Lower lobe of right lung (tissue), 2 donors: ENCODE measurements at regions not wholly inside any gene's neighbourhood (a gene's known extent, or its start where the extent isn't known, plus 50 kb on each side); places are given as distances from the start of the nearest gene placed in this dataset.

ENCODE experiments used
- ATAC-seq, 2 donors: fragments of 200-7000 bp; cut with Tn5 transposase; one replicate each; pipeline ENCODE4 v1.9.1; 2020 to 2022; ENCODE audit warnings: mild to moderate bottlenecking in 2 of 2, moderate library complexity in 2 of 2
- DNase-seq: peaks from one replicate; pipeline ENCODE4 v3.0.0-alpha.2; 2020
- H3K27ac ChIP-seq: fragments of 200-600 bp; one replicate; pipeline ENCODE4 v1.8.0; 2022
- H3K27me3 ChIP-seq: fragments of 200-600 bp; one replicate; pipeline ENCODE4 v1.8.0; 2022; ENCODE audit warnings: low read depth
- H3K36me3 ChIP-seq: fragments of 200-600 bp; one replicate; pipeline ENCODE4 v1.8.0; 2022; ENCODE audit warnings: mild to moderate bottlenecking
- H3K4me1 ChIP-seq: fragments of 200-600 bp; one replicate; pipeline ENCODE4 v1.8.0; 2022
- H3K4me3 ChIP-seq: fragments of 200-600 bp; one replicate; pipeline ENCODE4 v1.8.0; 2022; ENCODE audit warnings: mild to moderate bottlenecking
- H3K9me3 ChIP-seq: fragments of 200-600 bp; one replicate; pipeline ENCODE4 v1.8.0; 2022
- intact Hi-C: fragments of 100-400 bp; cut with DNase I; formaldehyde crosslinking; loops from one replicate; pipeline ENCODE4 v1.11.0; 2022
- TF ChIP-seq, protein P1 (sequence below): fragments of 200-600 bp; IDR thresholded peaks from one replicate; pipeline ENCODE4 v1.8.0; 2022; ENCODE audit warnings: antibody characterized with exemption, mild to moderate bottlenecking
- donor health status: DM: no; HTN: yes; CAD: no; lungs with severe emphysema.

DNA sequence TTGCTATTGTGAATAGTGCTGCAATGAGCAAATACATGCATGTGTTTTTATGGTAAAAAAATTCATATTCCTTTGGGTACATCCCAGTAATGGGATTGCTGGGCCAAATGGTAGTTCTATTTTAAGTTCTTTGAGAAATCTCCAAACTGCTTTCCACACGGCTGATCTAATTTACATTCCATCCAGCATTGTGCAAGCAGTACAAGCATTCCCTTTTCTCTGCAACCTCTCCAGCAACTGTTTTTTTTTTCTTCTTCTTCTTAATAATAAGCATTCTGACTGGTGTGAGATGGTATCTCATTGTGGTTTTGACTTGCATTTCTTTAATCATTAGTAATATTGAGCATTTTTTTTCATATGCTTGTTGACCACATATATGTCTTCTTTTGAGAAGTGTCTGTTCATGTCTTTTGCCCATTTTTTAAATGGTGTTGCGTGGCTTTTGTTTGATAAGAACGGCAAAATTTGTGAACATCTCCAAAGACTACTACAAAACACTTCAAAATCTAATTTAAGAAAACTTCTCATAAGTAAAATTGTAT lies 136.1 kb upstream of the MYO3A start:
- Histone ChIP-seq H3K9me3 (no peaks in the 10 kb centered on the region), H3K4me1 (no peaks in the 10 kb centered on the region), H3K27me3 (no peaks in the 10 kb centered on the region), H3K27ac (no peak overlapping the region), H3K36me3 (no peaks in the 10 kb centered on the region), H3K4me3 (no peak overlapping the region)
- no peak for ATAC-seq
- intact Hi-C loops: no loop called here
- no peak for DNase-seq
- TF ChIP-seq, protein P1, sequence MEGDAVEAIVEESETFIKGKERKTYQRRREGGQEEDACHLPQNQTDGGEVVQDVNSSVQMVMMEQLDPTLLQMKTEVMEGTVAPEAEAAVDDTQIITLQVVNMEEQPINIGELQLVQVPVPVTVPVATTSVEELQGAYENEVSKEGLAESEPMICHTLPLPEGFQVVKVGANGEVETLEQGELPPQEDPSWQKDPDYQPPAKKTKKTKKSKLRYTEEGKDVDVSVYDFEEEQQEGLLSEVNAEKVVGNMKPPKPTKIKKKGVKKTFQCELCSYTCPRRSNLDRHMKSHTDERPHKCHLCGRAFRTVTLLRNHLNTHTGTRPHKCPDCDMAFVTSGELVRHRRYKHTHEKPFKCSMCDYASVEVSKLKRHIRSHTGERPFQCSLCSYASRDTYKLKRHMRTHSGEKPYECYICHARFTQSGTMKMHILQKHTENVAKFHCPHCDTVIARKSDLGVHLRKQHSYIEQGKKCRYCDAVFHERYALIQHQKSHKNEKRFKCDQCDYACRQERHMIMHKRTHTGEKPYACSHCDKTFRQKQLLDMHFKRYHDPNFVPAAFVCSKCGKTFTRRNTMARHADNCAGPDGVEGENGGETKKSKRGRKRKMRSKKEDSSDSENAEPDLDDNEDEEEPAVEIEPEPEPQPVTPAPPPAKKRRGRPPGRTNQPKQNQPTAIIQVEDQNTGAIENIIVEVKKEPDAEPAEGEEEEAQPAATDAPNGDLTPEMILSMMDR: no peak

GRCh38 chr10:25804505-25804904 lies 129.5 kb upstream of the MYO3A start:
- no peak overlapping the region for H3K4me3 ChIP-seq
- no peaks in the 10 kb centered on the region for H3K36me3 ChIP-seq
- DNase-seq: no peak
- no peaks in the 10 kb centered on the region for H3K4me1 ChIP-seq
- no peak for ATAC-seq
- TF ChIP-seq, protein P1: no peak
- H3K27me3 ChIP-seq: no peaks in the 10 kb centered on the region
- H3K27ac ChIP-seq: no peak overlapping the region
- no peaks in the 10 kb centered on the region for H3K9me3 ChIP-seq
- intact Hi-C loops: no loop called here

DNA sequence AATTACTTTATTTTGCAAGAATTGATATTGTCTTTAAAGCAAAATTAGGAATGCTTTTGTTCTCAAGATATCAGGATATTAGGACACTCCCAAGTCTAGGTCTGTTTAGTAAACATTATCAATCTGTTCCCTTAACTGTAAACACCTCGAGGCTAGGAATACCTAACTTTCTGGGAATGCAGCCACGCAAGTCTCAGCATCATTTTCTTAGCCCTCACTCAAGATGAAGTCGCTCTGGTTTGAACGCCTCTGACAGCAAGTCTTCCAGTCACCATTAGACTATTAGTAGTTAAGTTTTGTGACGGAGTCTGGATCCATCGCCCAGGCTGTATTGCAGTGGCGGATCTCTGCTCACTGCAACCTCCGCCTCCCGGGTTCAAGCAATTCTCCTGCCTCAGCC lies 128.0 kb upstream of the MYO3A start:
- Histone ChIP-seq H3K4me3 (no peak overlapping the region), H3K27ac (no peak overlapping the region), H3K4me1 (no peaks in the 10 kb centered on the region), H3K27me3 (no peaks in the 10 kb centered on the region), H3K36me3 (no peaks in the 10 kb centered on the region), H3K9me3 (no peaks in the 10 kb centered on the region)
- intact Hi-C loops: no loop called here
- ATAC-seq (no peak), DNase-seq (no peak)
- TF ChIP-seq, protein P1: no peak

DNA sequence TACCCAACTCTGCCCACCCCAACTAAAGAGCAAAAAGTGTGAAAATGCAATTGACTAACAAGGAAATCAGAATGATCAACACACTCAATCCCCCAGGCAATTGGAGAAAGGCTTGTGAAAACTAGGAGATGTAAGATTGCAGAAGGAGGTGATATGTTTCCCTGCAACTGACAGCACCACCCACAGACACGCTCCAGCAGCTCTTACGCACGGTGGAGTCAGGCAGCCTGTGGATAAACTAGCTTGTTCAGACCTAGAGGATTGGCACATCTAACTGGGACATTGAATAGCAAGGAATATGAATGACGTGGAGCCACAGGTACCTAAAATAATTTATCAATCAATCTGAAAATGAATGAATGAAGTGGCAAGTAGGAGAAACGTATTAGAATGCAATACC lies 125.7 kb upstream of the MYO3A start:
- no peaks in the 10 kb centered on the region for H3K36me3 ChIP-seq
- ATAC-seq: no peak
- TF ChIP-seq, protein P1: no peak

DNA sequence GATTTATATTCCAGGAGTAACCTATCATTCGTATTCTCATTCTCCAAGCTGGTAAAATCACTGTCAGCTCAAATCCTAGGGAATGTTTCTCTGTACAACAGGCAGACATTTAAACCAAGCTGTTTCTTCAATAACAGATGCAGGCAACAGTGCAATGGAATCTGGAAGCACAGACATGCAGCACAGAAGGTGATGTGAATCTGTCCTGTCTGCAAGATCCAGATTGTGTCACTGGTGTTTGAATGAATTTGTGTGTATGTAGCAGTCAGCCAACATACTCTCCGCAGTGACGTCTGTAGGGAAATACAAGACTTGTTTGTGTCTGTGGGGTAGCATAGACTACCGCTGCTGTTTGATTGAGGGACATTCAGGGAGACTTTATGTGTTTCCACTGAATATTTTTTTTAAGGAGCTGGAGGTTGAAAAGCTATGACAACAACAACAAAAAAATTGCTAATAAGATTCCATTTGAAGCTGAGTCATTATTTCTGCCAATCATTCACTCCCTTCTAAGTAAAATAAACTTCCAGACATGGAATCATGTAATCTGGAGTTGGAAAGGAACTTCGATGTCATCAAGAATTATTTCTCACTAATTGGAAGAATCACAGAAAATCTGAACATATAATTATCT lies 122.9 kb upstream of the MYO3A start:
- ATAC-seq: no peak
- Histone ChIP-seq H3K27me3 (no peaks in the 10 kb centered on the region), H3K27ac (no peak overlapping the region), H3K9me3 (no peaks in the 10 kb centered on the region), H3K36me3 (no peaks in the 10 kb centered on the region), H3K4me3 (no peak overlapping the region), H3K4me1 (no peaks in the 10 kb centered on the region)
- no peak for DNase-seq
- intact Hi-C loops: no loop called here
- TF ChIP-seq, protein P1: no peak

More for the DNA sequence above, 125.7 kb upstream of the MYO3A start:
- Histone ChIP-seq H3K4me3 (no peak overlapping the region), H3K4me1 (no peaks in the 10 kb centered on the region), H3K9me3 (no peaks in the 10 kb centered on the region), H3K27me3 (no peaks in the 10 kb centered on the region), H3K27ac (no peak overlapping the region)
- no peak for DNase-seq
- intact Hi-C loops: no loop called here
